ENCODE measurements at regions not wholly inside any gene's neighbourhood (a gene's known extent, or its start where the extent isn't known, plus 50 kb on each side); places are given as distances from the start of the nearest gene placed in this dataset.
"Not testable (repeated sequence)": the region's sequence is repeated elsewhere in the genome, so short reads cannot be mapped to it uniquely, and the experiment has no call there.

DNA sequence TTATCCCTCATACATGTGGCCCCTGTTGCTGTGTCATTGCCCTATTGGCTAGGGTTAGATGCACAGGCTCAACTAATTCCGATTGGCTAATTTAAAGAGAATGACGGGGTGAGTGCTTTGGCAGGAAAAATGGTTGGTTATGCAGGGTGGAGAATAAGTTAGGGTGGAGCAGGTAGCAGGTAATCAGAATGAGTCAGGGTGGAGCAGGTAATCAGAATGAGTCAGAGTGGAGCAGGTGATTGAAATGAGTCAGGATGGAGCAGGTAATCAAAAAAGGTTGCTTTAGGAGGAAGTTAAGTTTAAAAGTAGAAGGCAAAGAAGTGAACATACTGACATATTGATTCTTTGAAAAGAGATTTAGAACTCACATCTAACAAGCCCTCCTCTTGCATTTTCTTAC, 513.5 kb downstream of the EDEM1 start:
- not testable (repeated sequence) for DNase-seq

DNA sequence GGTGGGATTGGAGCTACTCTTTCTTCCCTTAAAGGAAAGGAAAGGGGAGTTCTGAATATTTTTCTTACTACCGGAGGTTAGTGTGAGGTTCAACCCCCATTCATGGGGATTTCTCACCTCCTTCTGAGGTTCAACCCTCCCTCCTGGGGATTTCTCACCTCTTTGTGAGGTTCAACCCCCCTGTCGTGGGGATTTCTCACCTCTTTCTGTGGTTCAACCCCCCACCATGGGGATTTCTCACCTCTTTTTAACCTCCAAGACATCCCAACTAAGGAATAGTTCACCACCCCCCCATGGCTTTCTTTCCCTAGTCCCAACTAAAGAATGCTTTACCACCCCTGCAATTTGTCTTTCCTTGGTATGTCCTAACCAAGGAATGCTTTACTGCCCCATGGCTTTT, 520.3 kb downstream of the EDEM1 start:
- DNase-seq, result no peak

DNA sequence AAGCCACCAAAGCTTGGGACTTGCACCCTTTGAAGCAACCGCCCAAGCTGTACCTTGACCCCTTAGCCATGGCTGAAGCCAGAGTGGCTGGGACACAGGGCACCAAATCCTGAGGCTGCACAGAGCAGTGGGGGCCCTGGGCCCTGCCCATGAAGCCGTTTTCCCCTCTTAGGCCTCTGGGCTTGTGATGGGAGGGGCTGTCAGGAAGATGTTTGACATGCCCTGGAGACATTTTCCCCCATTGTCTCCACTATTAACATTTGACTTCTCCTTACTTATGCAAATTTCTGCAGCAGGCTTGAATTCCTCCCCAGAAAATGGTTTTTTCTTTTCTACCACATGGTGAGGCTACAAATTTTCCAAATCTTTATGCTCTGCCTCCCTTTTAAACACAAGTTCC, 522.2 kb downstream of the EDEM1 start:
- DNase-seq, result no peak

DNA sequence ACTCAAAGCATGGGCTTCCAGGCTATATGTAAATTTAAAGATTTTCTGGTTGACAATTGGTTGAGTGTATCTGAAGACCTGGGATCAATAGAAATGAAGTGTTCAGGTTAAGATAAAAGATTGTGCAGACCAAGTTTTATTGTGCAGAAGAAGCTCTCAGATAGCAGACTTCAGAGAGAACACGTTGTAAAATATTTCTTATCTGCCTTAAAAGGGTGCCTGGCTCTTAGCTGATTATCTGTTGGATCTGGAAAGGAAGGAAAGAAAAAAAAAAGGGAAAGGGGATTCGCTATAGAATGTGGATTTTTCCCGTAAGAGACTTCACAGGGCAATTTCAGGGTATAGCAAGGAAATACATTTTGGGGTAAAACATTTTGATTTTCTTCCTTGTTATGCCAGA, 523.2 kb downstream of the EDEM1 start:
- no peak for DNase-seq

DNA sequence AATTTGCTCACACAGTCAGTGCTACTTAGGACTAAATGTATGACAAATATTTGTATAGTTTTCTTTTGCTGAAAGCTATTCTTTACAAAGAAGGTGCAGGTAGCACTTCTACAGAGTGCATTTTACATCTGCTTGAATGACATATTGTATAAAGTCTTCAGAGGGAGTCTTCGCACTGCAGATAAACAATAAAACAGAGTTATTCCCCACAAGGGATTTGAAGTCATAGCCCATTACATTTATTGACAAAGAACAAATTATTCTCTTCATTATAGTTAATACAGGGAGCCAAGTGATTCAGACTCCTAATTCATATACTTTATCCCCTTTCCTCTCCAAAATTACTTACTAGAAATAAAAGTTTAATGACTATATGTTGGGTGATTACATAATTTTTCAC, 529.7 kb downstream of the EDEM1 start:
- no peak for DNase-seq

DNA sequence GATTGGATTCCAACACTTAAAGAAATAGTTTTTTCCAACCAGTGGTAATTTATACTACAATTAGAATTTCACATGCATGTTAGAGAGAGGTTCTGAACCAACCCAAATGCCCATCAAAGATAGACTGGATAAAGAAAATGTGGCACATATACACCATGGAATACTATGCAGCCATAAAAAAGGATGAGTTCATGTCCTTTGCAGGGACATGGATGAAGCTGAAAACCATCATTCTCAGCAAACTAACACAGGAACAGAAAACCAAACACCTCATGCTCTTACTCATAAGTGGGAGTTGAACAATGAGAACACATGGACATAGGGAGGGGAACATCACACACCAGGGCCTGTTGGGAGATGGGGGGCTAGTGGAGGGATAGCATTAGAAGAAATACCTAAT, 532.2 kb downstream of the EDEM1 start:
- DNase-seq, result not testable (repeated sequence)

DNA sequence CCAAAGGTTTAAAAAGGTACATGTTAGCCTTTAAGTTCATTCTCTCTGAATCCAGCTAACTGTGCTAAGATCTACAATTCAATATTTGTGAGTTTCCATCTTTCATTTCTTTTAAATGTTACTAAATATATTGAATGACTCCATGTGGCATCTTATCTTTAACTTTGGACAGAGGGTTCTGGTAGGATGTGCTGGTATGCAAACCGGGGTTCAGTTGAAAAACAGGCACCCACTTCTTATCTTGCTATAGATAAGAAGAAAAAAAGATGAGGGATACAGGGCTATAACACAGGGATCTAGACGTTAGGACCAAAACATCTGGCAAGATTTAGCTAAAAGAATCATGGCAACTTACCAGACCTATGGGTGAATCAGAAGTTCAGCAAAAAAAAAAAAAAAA, 538.3 kb downstream of the EDEM1 start:
- DNase-seq, result no peak

DNA sequence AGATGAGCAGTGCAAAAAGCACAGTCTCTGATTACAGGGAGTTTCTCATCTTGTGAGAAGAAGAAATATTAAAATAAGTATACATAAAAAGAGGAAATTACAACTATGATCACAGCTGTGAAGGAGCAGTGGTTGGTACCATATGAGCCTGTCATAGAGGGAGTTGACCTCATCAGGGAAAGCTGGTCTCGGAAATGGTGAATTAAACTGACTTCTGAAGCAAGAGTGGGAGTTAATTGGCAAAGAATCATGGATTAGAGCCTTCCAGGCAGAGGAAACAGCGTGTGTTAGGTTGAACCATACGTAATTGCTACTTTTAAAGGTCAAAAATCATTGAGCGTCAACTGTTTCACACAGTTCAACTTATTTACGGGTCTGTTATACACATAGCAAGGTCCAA, 539.1 kb downstream of the EDEM1 start:
- no peak for DNase-seq

DNA sequence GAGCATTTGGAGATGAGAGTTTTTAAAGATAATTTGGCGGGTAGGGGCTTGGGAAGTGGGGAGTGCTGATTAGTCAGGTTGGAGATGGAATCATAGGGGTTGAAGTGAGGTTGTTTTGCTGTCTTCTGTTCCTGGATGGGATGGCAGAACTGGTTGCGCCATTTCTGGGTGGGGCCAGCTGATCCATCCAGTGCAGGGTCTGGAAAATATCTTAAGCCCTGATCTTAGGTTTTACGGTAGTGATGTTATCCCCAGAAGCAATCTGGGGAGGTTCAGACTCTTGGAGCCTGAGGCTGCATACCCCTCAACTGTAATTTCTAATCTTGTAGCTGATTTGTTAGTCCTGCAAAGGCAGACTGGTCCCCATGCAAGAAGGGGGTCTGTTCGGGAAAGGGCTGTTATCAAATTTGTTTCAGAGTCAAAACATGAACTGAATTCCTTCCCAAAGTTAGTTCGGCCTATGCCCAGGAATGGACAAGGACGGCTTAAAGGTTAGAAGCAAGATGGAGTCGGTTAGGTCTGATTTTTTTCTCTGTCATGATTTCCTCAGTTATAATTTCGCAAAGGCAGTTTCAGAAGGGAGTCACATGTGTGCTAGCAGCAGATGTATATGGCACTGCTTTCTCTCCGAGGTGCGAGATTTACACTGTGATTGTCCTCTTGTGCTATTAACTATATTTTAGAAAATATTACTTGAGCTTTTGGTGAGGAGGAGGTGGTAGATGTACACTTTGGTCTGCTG, 540.4 kb downstream of the EDEM1 start:
- no peak for DNase-seq

DNA sequence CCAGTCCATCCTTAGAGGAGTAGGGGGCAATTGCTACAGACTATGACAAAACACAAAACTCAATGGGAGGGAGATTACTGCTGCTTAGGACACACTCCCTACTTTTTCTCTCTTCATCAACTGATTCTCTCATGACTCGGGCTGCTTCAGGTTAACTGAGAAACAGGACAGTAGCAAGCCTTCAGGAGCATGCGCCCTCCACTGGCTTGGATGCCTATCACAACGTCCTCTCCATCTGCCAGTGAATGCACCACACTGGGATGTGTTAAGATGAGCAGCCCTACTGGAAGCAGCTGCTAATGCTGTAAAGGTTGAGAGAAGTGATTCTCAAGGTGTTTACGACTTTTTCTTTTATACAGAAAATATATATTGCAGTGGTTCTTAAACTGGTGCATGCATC, 542.3 kb downstream of the EDEM1 start:
- DNase-seq, result no peak

DNA sequence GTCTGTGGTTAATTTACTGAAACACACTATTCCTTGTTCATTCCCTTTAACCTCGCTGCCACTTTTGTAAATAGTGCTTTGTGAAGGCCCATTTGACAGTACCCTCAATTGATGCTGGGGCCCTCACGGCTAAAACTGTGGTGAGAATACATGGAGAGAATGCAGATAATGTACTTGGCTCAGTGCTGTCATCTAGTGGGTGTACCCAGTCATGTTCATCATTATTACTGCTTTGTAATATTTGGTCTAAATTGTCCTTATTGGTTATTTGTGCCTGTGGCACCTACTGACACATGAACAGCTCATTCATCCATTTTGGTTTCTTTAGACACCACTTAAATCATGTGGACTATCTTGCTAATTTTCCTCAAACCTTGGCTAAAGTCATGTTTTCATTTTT, 543.6 kb downstream of the EDEM1 start:
- DNase-seq, result no peak

DNA sequence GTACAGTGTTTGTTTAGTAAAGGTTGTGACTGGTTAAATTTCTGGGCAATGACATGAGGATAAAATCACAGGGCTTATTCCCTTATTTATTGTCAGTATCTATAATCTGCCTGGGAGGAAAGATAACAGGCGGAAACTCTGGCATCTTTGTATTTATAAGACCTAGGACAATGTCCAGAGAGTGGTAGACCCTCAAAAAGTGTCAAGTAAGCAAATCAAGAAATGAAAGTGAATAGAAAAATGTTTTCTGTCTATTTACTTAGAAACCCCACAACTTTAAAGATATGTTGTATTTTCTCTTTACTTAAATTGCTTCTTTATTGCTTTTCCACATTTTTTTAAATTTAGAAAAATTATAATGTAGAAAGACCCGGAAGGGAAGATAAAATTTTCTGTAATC, 544.6 kb downstream of the EDEM1 start:
- no peak for DNase-seq

DNA sequence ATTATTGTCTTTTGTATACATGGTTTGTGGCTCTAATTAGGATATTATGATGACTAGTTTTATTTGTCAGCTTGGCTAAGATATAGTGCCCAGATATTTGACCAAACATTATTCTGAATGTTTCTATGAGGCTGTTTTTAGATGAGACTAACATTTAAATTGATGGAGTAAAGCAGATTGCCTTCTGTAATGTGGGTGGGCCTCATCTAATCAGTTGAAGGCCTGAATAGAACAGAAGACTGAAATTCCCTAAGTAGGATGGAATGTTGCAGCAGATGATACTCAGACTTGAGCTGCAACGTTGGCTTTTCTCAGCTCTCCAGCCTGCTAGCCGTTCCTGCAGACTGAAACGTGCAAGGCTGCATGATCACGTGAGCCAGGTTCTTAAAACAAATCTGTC, 546.5 kb downstream of the EDEM1 start:
- no peak for DNase-seq

DNA sequence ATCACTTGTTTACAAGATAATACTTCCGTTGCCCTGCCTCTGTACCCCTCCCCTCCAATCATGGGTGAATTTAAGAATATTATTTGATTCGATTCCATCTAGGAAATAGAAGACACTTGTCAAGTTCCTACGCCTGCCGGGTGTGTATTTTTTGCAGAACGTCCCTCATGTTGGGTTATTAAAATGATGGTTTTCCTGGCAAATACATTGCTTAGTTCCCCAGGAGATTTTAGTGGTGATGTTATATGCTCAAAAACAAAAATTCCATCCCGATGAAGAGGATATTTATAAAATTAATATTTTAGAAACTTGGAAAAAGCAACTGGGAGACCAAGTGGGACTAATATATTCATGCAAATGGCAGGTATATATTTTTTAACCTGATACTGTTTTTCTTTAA, 548.4 kb downstream of the EDEM1 start:
- no peak for DNase-seq

DNA sequence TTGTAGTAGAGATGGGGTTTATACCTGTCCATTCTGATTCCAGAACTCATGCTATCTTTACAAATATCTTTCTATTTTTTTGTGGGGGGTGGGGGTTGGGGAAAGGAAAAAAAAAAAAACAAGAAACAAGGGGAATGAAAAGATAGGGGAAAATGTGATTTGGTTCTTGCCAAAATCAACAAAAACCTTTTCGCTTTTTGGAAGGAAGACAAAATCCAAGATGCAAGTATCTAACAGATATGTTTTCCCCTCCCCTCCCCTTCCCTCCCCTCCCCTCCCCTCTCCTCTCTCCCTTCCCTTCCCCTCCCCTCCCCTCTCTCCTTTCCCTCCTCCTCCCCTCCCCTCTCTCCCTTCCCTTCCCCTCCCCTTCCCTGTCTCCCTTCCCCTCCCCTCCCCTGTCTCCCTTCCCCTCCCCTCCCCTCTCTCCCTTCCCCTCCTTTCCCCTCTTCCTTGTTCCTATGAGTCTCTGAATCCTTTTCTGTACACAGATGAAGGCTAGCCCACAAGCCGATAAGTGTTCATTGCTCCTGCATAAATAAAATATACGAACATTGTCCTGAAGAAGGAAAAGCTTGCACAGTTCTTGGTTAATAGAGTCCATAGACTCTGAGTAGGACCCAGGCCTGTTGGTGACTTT, 551.9 kb downstream of the EDEM1 start:
- no peak for DNase-seq

DNA sequence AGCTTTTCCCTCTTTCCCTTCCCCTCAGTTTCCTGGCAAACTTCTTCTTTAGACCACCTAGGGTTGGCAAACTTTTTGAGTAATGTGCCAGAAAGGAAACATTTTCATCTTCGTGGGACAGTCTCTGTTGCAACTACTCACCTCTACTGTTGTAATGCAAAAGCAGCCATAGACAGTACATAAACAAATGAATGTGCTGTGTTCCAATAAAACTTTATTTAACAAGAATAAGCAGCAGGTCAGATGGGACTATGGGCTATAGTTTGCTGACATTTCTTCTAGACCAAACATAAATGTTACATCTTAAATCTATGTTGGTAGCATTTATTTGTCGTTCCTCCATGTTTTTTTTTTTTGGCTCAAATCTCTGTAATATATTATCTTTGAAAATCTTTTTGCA, 552.4 kb downstream of the EDEM1 start:
- no peak for DNase-seq

DNA sequence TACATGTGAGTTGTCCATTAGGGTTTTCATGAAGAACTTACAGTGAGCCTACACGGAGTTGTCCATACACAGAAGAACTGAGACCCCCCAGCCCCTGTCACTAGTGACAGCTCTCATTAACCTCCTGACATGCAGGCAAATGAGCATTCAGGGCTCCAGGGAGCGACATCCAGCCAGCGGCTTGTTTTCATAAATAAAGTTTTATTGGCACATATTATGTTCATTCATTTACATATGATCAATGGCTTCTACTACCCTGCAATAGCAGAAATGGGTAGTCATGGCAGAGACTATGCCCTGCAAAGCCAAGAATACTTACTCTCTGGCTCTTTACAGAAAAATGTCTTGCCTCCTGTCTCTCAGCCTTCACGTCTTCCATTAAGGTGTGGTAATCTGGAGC, 553.5 kb downstream of the EDEM1 start:
- DNase-seq, result no peak

DNA sequence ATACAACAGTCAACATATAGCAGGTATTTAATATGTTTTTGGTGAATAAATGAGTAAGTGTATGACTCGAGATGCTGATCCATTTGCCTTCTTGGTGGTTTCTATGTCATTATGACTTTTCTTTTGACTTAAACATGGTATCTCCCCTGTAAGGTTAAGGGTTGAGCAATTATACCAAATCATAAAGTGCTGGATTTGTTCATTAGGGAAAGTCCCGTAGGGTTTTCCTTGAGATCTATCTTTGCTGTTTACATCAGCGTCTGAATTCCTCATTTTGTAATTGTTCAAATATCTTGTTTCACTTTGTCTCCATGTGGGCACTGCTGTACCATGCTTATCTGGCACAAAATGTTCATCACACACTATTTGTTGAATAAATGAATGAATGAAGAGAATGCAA, 562.6 kb downstream of the EDEM1 start:
- no peak for DNase-seq

DNA sequence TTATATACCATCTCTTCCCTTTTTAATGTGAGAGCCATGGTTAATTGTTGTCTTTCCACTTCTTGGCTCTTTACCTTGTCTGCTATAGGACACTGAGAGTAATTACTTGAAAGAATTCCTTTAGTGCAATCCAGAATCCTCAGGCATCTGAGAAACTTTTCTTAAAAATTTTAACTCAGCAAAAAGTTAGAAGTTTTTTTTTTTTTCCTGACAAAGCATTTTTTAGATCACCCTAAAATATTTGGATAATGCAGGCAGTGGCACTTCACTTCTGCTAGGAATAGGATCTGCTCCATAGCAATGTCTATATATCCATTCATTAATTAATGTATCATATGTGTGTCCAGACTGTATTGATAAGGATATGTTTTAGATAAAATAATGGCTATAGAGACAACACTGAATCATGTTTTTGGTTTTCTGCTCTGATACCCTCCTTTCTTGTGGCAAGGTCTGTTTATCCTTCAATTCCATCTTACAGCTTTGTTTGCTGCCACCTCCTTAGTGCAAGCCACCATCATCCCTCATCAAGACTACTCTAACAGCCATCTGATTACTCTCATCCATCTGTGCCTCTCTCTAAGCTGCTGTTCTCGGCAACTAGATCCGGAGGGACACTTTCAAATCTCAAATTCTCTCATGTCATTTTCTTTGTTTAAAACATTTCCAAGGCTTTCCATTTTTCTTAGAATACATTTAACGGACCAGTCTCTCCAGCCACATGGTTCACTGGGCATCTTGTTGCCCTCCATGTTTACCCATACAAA, 563.5 kb downstream of the EDEM1 start:
- no peak for DNase-seq

DNA sequence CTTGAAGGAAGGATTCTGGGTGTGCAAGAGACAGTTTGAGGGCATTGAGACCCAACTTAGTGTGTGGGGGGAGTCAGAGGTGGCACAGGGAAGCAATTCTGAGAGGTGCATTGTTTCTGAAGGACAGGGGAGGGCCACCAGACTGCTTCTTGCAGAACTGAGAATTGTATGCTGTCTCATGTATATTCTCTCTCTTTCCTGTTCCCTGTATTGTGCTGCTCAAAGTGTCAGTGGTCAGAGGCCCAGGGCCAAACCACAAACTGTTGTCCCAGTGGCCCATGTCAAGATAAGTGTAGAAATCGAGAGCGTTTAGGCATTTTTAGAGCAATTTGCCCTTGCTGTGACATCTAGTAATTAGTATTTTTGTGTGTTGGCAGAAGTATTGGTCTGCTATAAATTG, 567.1 kb downstream of the EDEM1 start:
- no peak for DNase-seq

DNA sequence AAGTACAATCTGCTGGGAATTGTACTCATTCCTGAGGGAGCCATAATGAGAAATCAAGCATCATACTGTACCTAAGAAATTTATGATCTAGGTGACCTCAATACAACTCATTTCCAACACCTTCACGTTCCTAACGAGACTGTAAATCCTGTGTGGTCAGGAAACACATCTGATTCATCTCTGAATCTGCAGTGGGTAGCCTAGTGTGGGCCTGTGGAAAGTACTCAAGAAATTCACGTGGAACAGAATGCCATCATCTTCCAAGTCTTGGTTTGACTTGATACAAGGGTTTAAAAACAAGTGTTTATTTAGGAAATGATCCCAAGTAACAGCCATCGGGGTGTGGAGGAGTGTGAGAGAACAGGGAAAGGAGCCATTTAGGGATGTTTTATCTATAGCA, 568.9 kb downstream of the EDEM1 start:
- no peak for DNase-seq

DNA sequence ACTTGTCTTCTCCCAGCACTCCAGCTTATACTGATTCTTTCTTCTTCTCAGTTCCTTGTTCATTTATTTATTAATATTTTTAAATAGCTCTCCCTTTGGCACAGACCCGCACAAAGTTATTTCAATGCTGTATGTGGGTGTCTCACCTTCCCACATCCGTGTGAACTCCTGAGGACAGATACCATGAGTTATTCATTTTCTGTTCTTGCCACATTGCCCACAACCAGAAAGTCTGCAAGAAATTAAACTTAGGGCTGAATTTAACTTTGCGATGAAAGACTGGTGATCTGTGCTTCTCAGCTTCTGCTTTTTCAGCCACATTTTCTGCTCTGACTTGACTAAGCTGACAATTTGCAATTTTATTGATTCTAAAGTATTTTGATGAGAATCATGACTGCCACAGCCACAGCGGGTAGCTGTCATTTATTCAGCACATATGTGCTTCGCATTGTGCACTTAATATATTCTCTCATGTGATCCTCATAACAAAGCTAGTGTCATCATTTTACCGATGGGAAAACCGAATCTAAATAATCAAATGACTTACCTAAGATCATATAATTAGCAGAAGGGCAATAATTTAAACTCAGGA, 569.8 kb downstream of the EDEM1 start:
- DNase-seq, result no peak

DNA sequence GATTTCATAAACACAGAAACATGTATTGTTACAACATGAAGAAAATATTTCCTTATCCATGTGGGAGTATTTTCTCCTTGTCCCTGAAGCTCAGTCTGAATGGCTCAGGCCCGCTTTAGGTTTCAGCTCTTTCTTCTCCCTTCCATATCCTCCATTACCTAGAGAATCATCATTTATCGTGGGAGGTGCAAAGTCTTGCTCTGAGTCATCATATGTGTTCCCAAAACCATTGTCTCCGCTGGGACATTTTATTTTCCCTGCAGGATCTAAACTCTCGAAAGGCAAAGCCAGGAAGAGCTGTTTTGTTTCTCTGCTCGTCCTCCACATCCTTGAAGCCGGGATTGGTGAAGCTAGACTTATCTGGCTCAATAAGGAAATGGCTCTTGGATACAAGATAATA, 571.2 kb downstream of the EDEM1 start:
- no peak for DNase-seq

DNA sequence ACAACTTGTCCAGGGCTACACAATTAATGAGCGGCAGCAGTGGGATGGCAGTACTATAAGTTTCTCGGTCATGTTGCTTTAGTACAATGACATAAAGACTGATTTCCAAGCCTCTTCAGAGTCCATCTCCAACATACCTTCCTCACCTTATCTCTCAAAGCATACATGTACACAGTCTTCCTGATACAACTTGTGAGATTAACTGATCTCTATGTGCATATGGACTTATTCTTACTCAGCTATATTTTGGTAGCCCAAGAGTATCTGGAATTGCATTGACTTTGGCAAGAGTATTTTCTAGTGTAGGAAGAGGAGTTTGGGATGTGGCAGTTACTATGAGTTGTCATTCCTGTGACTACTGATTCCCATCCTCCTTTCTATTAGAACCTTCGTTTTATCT, 575.0 kb downstream of the EDEM1 start:
- DNase-seq, result no peak

All from CD4-positive, alpha-beta T cell treated with Interleukin-17A for 4 hours (primary cell).